ENCODE measurements at regions not wholly inside any gene's neighbourhood (a gene's known extent, or its start where the extent isn't known, plus 50 kb on each side); places are given as distances from the start of the nearest gene placed in this dataset.

- no peak for TF ChIP-seq EZH2phosphoT487 (IDR thresholded peaks at IDR 0.05; ENCODE audit: borderline replicate concordance, low read depth, low read length)
- TF ChIP-seq CTCF (conservative IDR thresholded peaks at IDR 0.05; ENCODE audit: low read length): no peak
- Histone ChIP-seq H3K79me2 (ENCODE audit: insufficient read depth, low read depth, low read length) (no peaks in the 10 kb centered on the region), H3K4me3 (ENCODE audit: low read depth, low read length, poor library complexity, severe bottlenecking) (no peak overlapping the region), H3K4me1 (ENCODE audit: insufficient read depth, low read length, poor library complexity, severe bottlenecking) (no peaks in the 10 kb centered on the region), H3K4me2 (ENCODE audit: low read length) (no peak overlapping the region), H3K36me3 (ENCODE audit: insufficient read depth, low read length) (no peaks in the 10 kb centered on the region), H3K9me2 (ENCODE audit: insufficient read depth, low read length) (no peaks in the 10 kb centered on the region), H3K27ac (ENCODE audit: low read depth, low read length, poor library complexity, severe bottlenecking) (no peak overlapping the region), H2AFZ (ENCODE audit: low read length) (no peak overlapping the region), H3K9me3 (ENCODE audit: low read length) (no peaks in the 10 kb centered on the region), H4K20me1 (ENCODE audit: insufficient read depth, low read length) (no peaks in the 10 kb centered on the region)
- BruUV-seq (replicated peaks): no TSS peak
- CTCF ChIA-PET (ENCODE audit: unreplicated experiment): no interaction called here
- no peak for DNase-seq (ENCODE audit: low spot score)
- POLR2A ChIA-PET: no interaction called here
- intact Hi-C loops (cut with micrococcal nuclease; ENCODE audit: unreplicated experiment): no loop called here
These were observed 78.6 kb upstream of the PRICKLE2 start for GRCh38 chr3:64303881-64304280.

- H3K9me2 ChIP-seq (ENCODE audit: insufficient read depth, low read length): no peaks in the 10 kb centered on the region
- intact Hi-C loops (cut with micrococcal nuclease; ENCODE audit: unreplicated experiment): no loop called here
- H3K36me3 ChIP-seq (ENCODE audit: insufficient read depth, low read length): no peaks in the 10 kb centered on the region
- H3K9me3 ChIP-seq (ENCODE audit: low read length): no peaks in the 10 kb centered on the region
- TF ChIP-seq EZH2phosphoT487 (IDR thresholded peaks at IDR 0.05; ENCODE audit: borderline replicate concordance, low read depth, low read length) (no peak), CTCF (conservative IDR thresholded peaks at IDR 0.05; ENCODE audit: low read length) (no peak)
- no TSS peak for BruUV-seq (replicated peaks)
- H2AFZ ChIP-seq (ENCODE audit: low read length): no peak overlapping the region
- H3K27ac ChIP-seq (ENCODE audit: low read depth, low read length, poor library complexity, severe bottlenecking): no peak overlapping the region
- ChIA-PET POLR2A (no interaction called here), CTCF (ENCODE audit: unreplicated experiment) (no interaction called here)
- H4K20me1 ChIP-seq (ENCODE audit: insufficient read depth, low read length): no peaks in the 10 kb centered on the region
- H3K79me2 ChIP-seq (ENCODE audit: insufficient read depth, low read depth, low read length): no peaks in the 10 kb centered on the region
- H3K4me3 ChIP-seq (ENCODE audit: low read depth, low read length, poor library complexity, severe bottlenecking): no peak overlapping the region
- H3K4me1 ChIP-seq (ENCODE audit: insufficient read depth, low read length, poor library complexity, severe bottlenecking): no peaks in the 10 kb centered on the region
- no peak overlapping the region for H3K4me2 ChIP-seq (ENCODE audit: low read length)
- DNase-seq (ENCODE audit: low spot score): no peak
These were observed 78.1 kb upstream of the PRICKLE2 start for GRCh38 chr3:64303401-64303800.

DNA sequence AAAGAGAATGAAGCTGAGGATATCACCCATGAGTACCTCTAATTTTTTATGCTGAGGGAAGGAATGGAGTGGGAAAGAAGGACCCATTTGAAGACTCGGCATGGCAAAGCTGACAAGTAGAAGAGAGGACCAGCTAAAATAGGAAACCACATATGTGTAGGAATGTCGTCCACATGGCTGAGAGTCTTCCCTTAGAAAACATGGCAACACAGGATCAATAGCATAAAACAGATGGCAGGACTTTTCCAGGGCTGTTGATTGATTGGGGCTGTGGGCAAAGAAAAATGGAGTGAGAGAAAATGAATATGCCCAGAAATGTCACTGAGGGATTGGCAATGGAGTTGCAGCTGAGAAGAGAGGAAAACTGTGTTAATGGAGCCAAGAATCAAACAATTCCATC lies 76.2 kb upstream of the PRICKLE2 start:
- BruUV-seq (replicated peaks): no TSS peak
- H4K20me1 ChIP-seq (ENCODE audit: insufficient read depth, low read length): no peaks in the 10 kb centered on the region
- ChIA-PET CTCF (ENCODE audit: unreplicated experiment) (no interaction called here), POLR2A (no interaction called here)
- intact Hi-C loops (cut with micrococcal nuclease; ENCODE audit: unreplicated experiment): no loop called here
- no peak overlapping the region for H3K27ac ChIP-seq (ENCODE audit: low read depth, low read length, poor library complexity, severe bottlenecking)
- no peaks in the 10 kb centered on the region for H3K36me3 ChIP-seq (ENCODE audit: insufficient read depth, low read length)
- H3K9me2 ChIP-seq (ENCODE audit: insufficient read depth, low read length): no peaks in the 10 kb centered on the region
- H3K4me3 ChIP-seq (ENCODE audit: low read depth, low read length, poor library complexity, severe bottlenecking): no peak overlapping the region
- no peak overlapping the region for H2AFZ ChIP-seq (ENCODE audit: low read length)
- no peaks in the 10 kb centered on the region for H3K79me2 ChIP-seq (ENCODE audit: insufficient read depth, low read depth, low read length)
- no peaks in the 10 kb centered on the region for H3K9me3 ChIP-seq (ENCODE audit: low read length)
- no peak overlapping the region for H3K4me2 ChIP-seq (ENCODE audit: low read length)
- DNase-seq (ENCODE audit: low spot score): no peak
- H3K4me1 ChIP-seq (ENCODE audit: insufficient read depth, low read length, poor library complexity, severe bottlenecking): no peaks in the 10 kb centered on the region
- TF ChIP-seq CTCF (conservative IDR thresholded peaks at IDR 0.05; ENCODE audit: low read length): no peak
- TF ChIP-seq EZH2phosphoT487 (IDR thresholded peaks at IDR 0.05; ENCODE audit: borderline replicate concordance, low read depth, low read length): no peak
